OCI-LY1 (cell line): ENCODE measurements at regions not wholly inside any gene's neighbourhood (a gene's known extent, or its start where the extent isn't known, plus 50 kb on each side); places are given as distances from the start of the nearest gene placed in this dataset.
"Not testable (repeated sequence)": the region's sequence is repeated elsewhere in the genome, so short reads cannot be mapped to it uniquely, and the experiment has no call there.

Source experiments
- H2AFZ ChIP-seq: fragments of 200-600 bp; sonication (generic), shearing (Covaris generic); 2 replicates; pipeline ENCODE4 v1.6.0; 2014; ENCODE audit warnings: antibody characterized with exemption, mild to moderate bottlenecking, low read length
- H3F3A ChIP-seq: fragments of 200-600 bp; sonication (generic), shearing (Covaris generic); 2 replicates; pipeline ENCODE4 v1.6.0; 2014; ENCODE audit warnings: mild to moderate bottlenecking, antibody characterized with exemption, low read length, moderate library complexity; ENCODE audit not compliant: insufficient read depth
- H3K27ac ChIP-seq: fragments of 200-600 bp; sonication (generic); 2 replicates; pipeline ENCODE4 v1.5.1; 2014; ENCODE audit warnings: low read length, mixed run types, mild to moderate bottlenecking, low read depth; ENCODE audit not compliant: poor library complexity, severe bottlenecking
- H3K27me3 ChIP-seq: fragments of 200-600 bp; sonication (generic); 2 replicates; pipeline ENCODE4 v1.6.0; 2014; ENCODE audit warnings: antibody characterized with exemption, mild to moderate bottlenecking, low read length, moderate library complexity; ENCODE audit not compliant: insufficient read depth
- H3K36me3 ChIP-seq: fragments of 200-600 bp; sonication (generic); 2 replicates; pipeline ENCODE4 v1.6.1; 2014; ENCODE audit warnings: mild to moderate bottlenecking, antibody characterized with exemption, low read length, moderate library complexity, mixed read lengths; ENCODE audit not compliant: insufficient read depth
- H3K4me1 ChIP-seq: fragments of 200-600 bp; sonication (generic); 2 replicates; pipeline ENCODE4 v1.5.1; 2014; ENCODE audit warnings: mild to moderate bottlenecking, low read length, moderate library complexity; ENCODE audit not compliant: insufficient read depth, severe bottlenecking
- H3K4me2 ChIP-seq: fragments of 200-600 bp; sonication (generic), shearing (Covaris generic); 2 replicates; pipeline ENCODE4 v1.6.1; 2014; ENCODE audit warnings: low read length
- H3K4me3 ChIP-seq: fragments of 200-600 bp; sonication (generic); 2 replicates; pipeline ENCODE4 v1.5.1; 2014; ENCODE audit warnings: low read length, low read depth, mild to moderate bottlenecking, mixed read lengths; ENCODE audit not compliant: poor library complexity, severe bottlenecking
- H3K79me2 ChIP-seq: fragments of 200-600 bp; shearing (Covaris generic); 2 replicates; pipeline ENCODE4 v1.6.1; 2016; ENCODE audit warnings: mixed run types, low read length, mixed read lengths; ENCODE audit not compliant: insufficient read depth
- H3K9ac ChIP-seq: fragments of 200-600 bp; sonication (generic), shearing (Covaris generic); 2 replicates; pipeline ENCODE4 v1.6.1; 2014; ENCODE audit warnings: mild to moderate bottlenecking, low read length, mixed read lengths
- H3K9me2 ChIP-seq: fragments of 200-600 bp; sonication (generic), shearing (Covaris generic); 2 replicates; pipeline ENCODE4 v1.6.1; 2014; ENCODE audit warnings: low read depth, mild to moderate bottlenecking, low read length, mixed read lengths
- H3K9me3 ChIP-seq: fragments of 200-600 bp; shearing (Covaris generic); 2 replicates; pipeline ENCODE4 v1.6.1; 2014; ENCODE audit warnings: low read length, mixed read lengths
- H4K20me1 ChIP-seq: fragments of 200-600 bp; sonication (generic), shearing (Covaris generic); 2 replicates; pipeline ENCODE4 v1.6.0; 2016; ENCODE audit warnings: mild to moderate bottlenecking, low read length; ENCODE audit not compliant: insufficient read depth
- CTCF ChIP-seq: fragments of 200-600 bp; sonication (generic), shearing (Covaris generic); IDR thresholded peaks from 2 replicates; pipeline ENCODE4 v1.5.1; 2017; ENCODE audit warnings: mild to moderate bottlenecking, antibody characterized with exemption, low read length, moderate library complexity, mixed read lengths
- EZH2 ChIP-seq: fragments of 200-600 bp; sonication (generic), shearing (Covaris generic); IDR thresholded peaks from 2 replicates; pipeline ENCODE4 v1.8.0; 2017; ENCODE audit warnings: borderline replicate concordance, mixed run types, mild to moderate bottlenecking, antibody characterized with exemption, low read length, moderate library complexity, mixed read lengths

- Histone ChIP-seq H3K9ac (no peak overlapping the region), H3K4me3 (no peak overlapping the region), H3K4me2 (no peak overlapping the region), H3K36me3 (no peaks in the 10 kb centered on the region), H3K4me1 (no peaks in the 10 kb centered on the region), H3K79me2 (no peaks in the 10 kb centered on the region), H3K9me3 (no peaks in the 10 kb centered on the region), H3F3A (no peaks in the 10 kb centered on the region), H3K9me2 (no peaks in the 10 kb centered on the region), H4K20me1 (no peaks in the 10 kb centered on the region), H3K27me3 (no peaks in the 10 kb centered on the region), H3K27ac (no peak overlapping the region), H2AFZ (no peak overlapping the region)
- TF ChIP-seq EZH2 (no peak), CTCF (no peak)
Measured at GRCh38 chr14:27881063-27881462, 885.5 kb upstream of the FOXG1 start.

GRCh38 chr14:27881646-27882045, 884.9 kb upstream of the FOXG1 start:
- TF ChIP-seq EZH2, result no peak
- H3K36me3 ChIP-seq, result no peaks in the 10 kb centered on the region
- no peaks in the 10 kb centered on the region for H3K9me3 ChIP-seq
- H3K27ac ChIP-seq, result no peak overlapping the region
- H3K4me1 ChIP-seq, result no peaks in the 10 kb centered on the region
- no peaks in the 10 kb centered on the region for H3F3A ChIP-seq
- no peak overlapping the region for H3K4me2 ChIP-seq
- H3K27me3 ChIP-seq, result no peaks in the 10 kb centered on the region
- no peaks in the 10 kb centered on the region for H3K9me2 ChIP-seq
- H4K20me1 ChIP-seq, result no peaks in the 10 kb centered on the region
- no peak overlapping the region for H3K9ac ChIP-seq
- no peak overlapping the region for H3K4me3 ChIP-seq
- no peaks in the 10 kb centered on the region for H3K79me2 ChIP-seq
- no peak overlapping the region for H2AFZ ChIP-seq

- Histone ChIP-seq H3K9me3 (no peaks in the 10 kb centered on the region), H3K4me2 (no peak overlapping the region), H3K36me3 (no peaks in the 10 kb centered on the region), H3K4me1 (no peaks in the 10 kb centered on the region), H3K9ac (no peak overlapping the region), H3K4me3 (no peak overlapping the region), H2AFZ (no peak overlapping the region), H4K20me1 (no peaks in the 10 kb centered on the region), H3F3A (no peaks in the 10 kb centered on the region), H3K27ac (no peak overlapping the region), H3K79me2 (no peaks in the 10 kb centered on the region), H3K27me3 (no peaks in the 10 kb centered on the region), H3K9me2 (no peaks in the 10 kb centered on the region)
- TF ChIP-seq CTCF, result no peak
- no peak for TF ChIP-seq EZH2
Measured at GRCh38 chr14:27886256-27886655, 880.3 kb upstream of the FOXG1 start.

GRCh38 chr14:27890259-27890658, 876.3 kb upstream of the FOXG1 start:
- Histone ChIP-seq H3K36me3 (no peaks in the 10 kb centered on the region), H3K27ac (no peak overlapping the region), H3K4me3 (no peak overlapping the region), H3K27me3 (no peaks in the 10 kb centered on the region), H3K4me1 (no peaks in the 10 kb centered on the region), H4K20me1 (no peaks in the 10 kb centered on the region), H3K79me2 (no peaks in the 10 kb centered on the region), H2AFZ (peak overlapping the region; percentile 35; the same call in 1 of the 2 replicates), H3K9me3 (no peaks in the 10 kb centered on the region), H3K9me2 (no peaks in the 10 kb centered on the region), H3K4me2 (no peak overlapping the region), H3K9ac (no peak overlapping the region), H3F3A (no peaks in the 10 kb centered on the region)
- no peak for TF ChIP-seq EZH2
- no peak for TF ChIP-seq CTCF

- not testable (repeated sequence) for H3F3A ChIP-seq, H3K27me3 ChIP-seq, H2AFZ ChIP-seq, H3K9me2 ChIP-seq, H4K20me1 ChIP-seq, H3K9me3 ChIP-seq, H3K9ac ChIP-seq, H3K4me2 ChIP-seq, H3K36me3 ChIP-seq, H3K27ac ChIP-seq, H3K79me2 ChIP-seq, H3K4me1 ChIP-seq, H3K4me3 ChIP-seq
Measured at GRCh38 chr14:27908484-27908883, 858.1 kb upstream of the FOXG1 start.
